Endothelial cell of umbilical vein (primary cell): ENCODE measurements at regions not wholly inside any gene's neighbourhood (a gene's known extent, or its start where the extent isn't known, plus 50 kb on each side); places are given as distances from the start of the nearest gene placed in this dataset.

Experiments used
- BruUV-seq: library from RNA; stranded (reverse); fragments of 400-500 nt; replicated peaks from 2 replicates; lab custom pipeline; 2021; lab: Mats Ljungman, UMichigan
- CTCF ChIA-PET: fragments of 300-600, 350-600 bp; sonication (Branson Sonifier 250); formaldehyde crosslinking; loops from one replicate; lab custom pipeline; 2021; ENCODE audit warnings: antibody characterized with exemption, inconsistent platforms; lab: Charles Lee
- POLR2A ChIA-PET: fragments of 300-600, 350-600 bp; sonication (Branson Sonifier 250); formaldehyde crosslinking; loops from one replicate; lab custom pipeline; 2021; ENCODE audit warnings: antibody characterized with exemption, inconsistent platforms; lab: Charles Lee
- DNase-seq: peaks from one replicate; pipeline ENCODE4 v3.0.0-alpha.2; 2011; ENCODE audit warnings: low read depth, low spot score
- FAIRE-seq: peaks from 2 replicates; lab custom pipeline; 2011; peaks lifted over from hg19 to GRCh38; lab: Jason Lieb, UNC
- H2AFZ ChIP-seq: 2 replicates; pipeline ENCODE4 v1.6.0; 2012; ENCODE audit warnings: low read depth, low read length, control low read depth, inconsistent platforms
- H3K27ac ChIP-seq: 2 replicates; pipeline ENCODE4 v1.5.1; 2011; ENCODE audit warnings: low read depth, mild to moderate bottlenecking, control low read depth, low read length, moderate library complexity; ENCODE audit not compliant: insufficient read depth
- H3K27me3 ChIP-seq, 2 experiments: 2 replicates each; pipeline versions ENCODE4 v1.6.0 to v1.6.1; 2011; ENCODE audit warnings: low read length in 2 of 2, mixed read lengths in 1 of 2; ENCODE audit not compliant: control insufficient read depth in 2 of 2, insufficient read depth in 2 of 2
- H3K36me3 ChIP-seq, 2 experiments: 2 replicates in 1 of 2; 3 replicates in 1 of 2; pipeline ENCODE4 v1.5.1; 2011; ENCODE audit warnings: low read length in 2 of 2, mild to moderate bottlenecking in 1 of 2, moderate library complexity in 1 of 2; ENCODE audit not compliant: control insufficient read depth in 2 of 2, insufficient read depth in 2 of 2; ENCODE audit errors: extremely low read depth in 1 of 2
- H3K4me1 ChIP-seq: 3 replicates; pipeline ENCODE4 v1.5.1; 2011; ENCODE audit warnings: mild to moderate bottlenecking, low read length; ENCODE audit not compliant: control insufficient read depth, insufficient read depth; ENCODE audit errors: extremely low read depth
- H3K4me2 ChIP-seq: 2 replicates; pipeline ENCODE4 v1.6.1; 2011; ENCODE audit warnings: low read length, control low read depth, mixed read lengths; ENCODE audit not compliant: insufficient read depth
- H3K4me3 ChIP-seq, 3 experiments: fragments of 200-600 bp in 1 of 3; sonication (generic), shearing (Covaris generic) in 1 of 3; replicated peaks in 1 of 3; 2 replicates each; pipeline ENCODE4 v1.5.1; 2011 to 2016; ENCODE audit warnings: control low read depth in 3 of 3, low read length in 3 of 3, mild to moderate bottlenecking in 2 of 3, inconsistent platforms in 1 of 3, low read depth in 1 of 3, moderate library complexity in 1 of 3; ENCODE audit not compliant: insufficient read depth in 1 of 3
- H3K79me2 ChIP-seq: 2 replicates; pipeline ENCODE4 v1.6.0; 2012; ENCODE audit warnings: low read length, inconsistent platforms; ENCODE audit not compliant: control insufficient read depth, insufficient read depth
- H3K9ac ChIP-seq: replicated peaks from 2 replicates; pipeline ENCODE3; 2011; ENCODE audit warnings: low read length, control low read depth; ENCODE audit not compliant: insufficient read depth; ENCODE audit errors: extremely low read depth
- H3K9me1 ChIP-seq: replicated peaks from 3 replicates; pipeline ENCODE4 v1.6.0; 2011; ENCODE audit warnings: mild to moderate bottlenecking, low read length; ENCODE audit not compliant: control insufficient read depth, insufficient read depth; ENCODE audit errors: extremely low read depth
- H3K9me3 ChIP-seq: replicated peaks from 2 replicates; pipeline ENCODE4 v1.5.1; 2012; ENCODE audit warnings: low read length, inconsistent platforms; ENCODE audit not compliant: control insufficient read depth, insufficient read depth
- H4K20me1 ChIP-seq: replicated peaks from 2 replicates; pipeline ENCODE3; 2011; ENCODE audit warnings: mild to moderate bottlenecking, low read length; ENCODE audit not compliant: control insufficient read depth, insufficient read depth; ENCODE audit errors: extremely low read depth
- FOS ChIP-seq: IDR thresholded peaks from 2 replicates; pipeline ENCODE4 v1.6.1; 2011; ENCODE audit warnings: mild to moderate bottlenecking, low read length, moderate library complexity, borderline replicate concordance; ENCODE audit not compliant: insufficient read depth
- GATA2 ChIP-seq: IDR thresholded peaks from 2 replicates; pipeline ENCODE4 v1.7.0; 2011; ENCODE audit warnings: low read depth, mild to moderate bottlenecking, moderate library complexity, mixed read lengths, low read length; ENCODE audit not compliant: insufficient read length, insufficient read depth
- POLR2A ChIP-seq: IDR thresholded peaks from 2 replicates; pipeline ENCODE4 v1.6.1; 2012; ENCODE audit warnings: low read depth, mild to moderate bottlenecking, control low read depth, low read length
- dilution Hi-C: fragments of 300-500 bp; cut with MboI; formaldehyde crosslinking; loops from one replicate; pipeline ENCODE4 v1.15.0; 2019; ENCODE audit warnings: low sequenced_read_pairs; ENCODE audit not compliant: extremely low pct_ligation_motif_present
- intact Hi-C: fragments of 100-400 bp; cut with micrococcal nuclease; formaldehyde crosslinking; loops from one replicate; pipeline ENCODE4 v1.10.0; 2022

GRCh38 chrX:122245943-122246342, 938.1 kb upstream of the GRIA3 start:
- intact Hi-C loops (no loop called here), dilution Hi-C loops (no loop called here)
- DNase-seq (no peak), FAIRE-seq (no peak)
- Histone ChIP-seq H3K4me3 (no peak overlapping the region), H3K79me2 (no peaks in the 10 kb centered on the region), H3K27me3 (no peaks in the 10 kb centered on the region), H3K9ac (no peak overlapping the region), H3K4me1 (no peaks in the 10 kb centered on the region), H3K9me3 (no peaks in the 10 kb centered on the region), H3K4me2 (no peak overlapping the region), H2AFZ (no peak overlapping the region), H3K36me3 (no peaks in the 10 kb centered on the region), H4K20me1 (no peaks in the 10 kb centered on the region), H3K9me1 (no peaks in the 10 kb centered on the region), H3K27ac (no peak overlapping the region)
- no TSS peak for BruUV-seq
- ChIA-PET POLR2A (no interaction called here), CTCF (no interaction called here)
- no peak for TF ChIP-seq POLR2A

- Histone ChIP-seq H4K20me1 (no peaks in the 10 kb centered on the region), H3K27ac (no peak overlapping the region), H3K36me3 (no peaks in the 10 kb centered on the region), H3K4me3 (no peak overlapping the region), H3K9me1 (no peaks in the 10 kb centered on the region), H3K79me2 (no peaks in the 10 kb centered on the region), H2AFZ (no peak overlapping the region), H3K4me2 (no peak overlapping the region), H3K9ac (no peak overlapping the region), H3K4me1 (no peaks in the 10 kb centered on the region), H3K9me3 (no peaks in the 10 kb centered on the region), H3K27me3 (no peaks in the 10 kb centered on the region)
- no TSS peak for BruUV-seq
- ChIA-PET POLR2A (no interaction called here), CTCF (no interaction called here)
- TF ChIP-seq FOS (no peak), GATA2 (no peak)
- no peak for FAIRE-seq
- dilution Hi-C loops: no loop called here
- intact Hi-C loops: no loop called here
- DNase-seq: no peak
Observed at GRCh38 chrX:122246937-122247336, 937.1 kb upstream of the GRIA3 start.
